HG03469 (cell line): ENCODE measurements at regions not wholly inside any gene's neighbourhood (a gene's known extent, or its start where the extent isn't known, plus 50 kb on each side); places are given as distances from the start of the nearest gene placed in this dataset.

Experiments
- ATAC-seq: cut with Tn5 transposase; IDR thresholded peaks from one replicate; pipeline ENCODE4 v1.9.1; 2021; ENCODE audit warnings: mild to moderate bottlenecking, moderate library complexity, moderate number of reproducible peaks; ENCODE audit not compliant: unreplicated experiment

DNA sequence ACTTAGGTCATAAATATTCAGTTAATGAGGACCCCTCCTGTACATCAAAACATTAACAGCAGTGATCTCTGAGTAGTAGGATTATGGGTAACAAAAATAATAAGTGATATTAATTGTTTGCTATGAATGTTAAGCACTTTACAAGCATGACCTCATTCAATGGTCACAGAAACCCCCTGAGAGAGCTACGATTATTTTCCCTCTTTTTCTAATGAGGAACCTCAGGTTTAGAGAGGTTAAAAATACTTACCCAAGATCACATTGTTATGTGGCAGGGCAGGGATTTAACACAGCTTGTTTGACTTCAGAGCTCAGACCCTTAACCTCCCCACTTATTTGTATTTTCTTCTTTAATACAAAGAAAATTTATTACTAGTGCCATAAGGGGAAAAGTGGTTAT is 228.2 kb downstream of the TBL1XR1 start:
- no peak for ATAC-seq

GRCh38 chr3:176968631-176969030 is 228.7 kb downstream of the TBL1XR1 start:
- no peak for ATAC-seq

DNA sequence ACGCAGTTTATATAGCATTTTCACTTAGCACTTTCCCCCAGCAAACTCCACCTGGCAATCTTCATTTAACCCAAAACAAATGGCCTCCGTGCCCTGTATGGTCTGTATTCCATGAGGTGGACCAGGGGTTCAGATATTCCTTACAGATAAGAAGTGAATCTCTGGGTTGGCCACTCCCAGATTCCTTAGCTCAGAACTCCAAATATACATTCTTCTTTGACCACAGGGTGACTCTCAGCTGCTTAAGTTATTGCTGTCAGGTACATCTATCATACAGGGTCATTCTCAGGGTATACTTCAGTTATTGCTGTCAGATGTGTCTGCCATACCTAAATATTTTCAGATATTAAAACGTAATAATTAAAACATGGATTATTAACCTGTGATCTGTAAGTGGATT is 229.8 kb downstream of the TBL1XR1 start:
- ATAC-seq, result no peak

- ATAC-seq, result no peak
Observed at GRCh38 chr3:176964661-176965060, 232.6 kb downstream of the TBL1XR1 start.

DNA sequence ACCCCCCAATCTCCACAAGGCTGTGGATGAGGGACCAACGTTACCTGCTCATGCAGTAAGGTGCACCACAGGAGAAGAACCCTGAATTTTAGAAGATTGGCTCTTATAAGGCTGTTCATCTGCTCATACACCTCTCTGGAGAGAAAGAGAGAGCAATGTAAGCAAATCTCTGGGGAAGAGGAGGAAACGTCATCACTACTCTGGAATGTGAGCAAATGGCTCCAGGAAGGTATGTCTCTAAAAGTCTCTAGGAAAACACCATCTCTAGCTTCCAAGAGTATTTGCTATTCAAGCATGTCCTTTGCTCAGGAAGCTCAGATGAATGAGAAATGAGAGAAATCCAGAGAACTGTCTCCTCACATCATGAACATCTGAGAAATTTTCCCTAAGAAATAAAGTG is 235.4 kb downstream of the TBL1XR1 start:
- ATAC-seq, result no peak

GRCh38 chr3:176959867-176960266 is 237.4 kb downstream of the TBL1XR1 start:
- ATAC-seq, result no peak

DNA sequence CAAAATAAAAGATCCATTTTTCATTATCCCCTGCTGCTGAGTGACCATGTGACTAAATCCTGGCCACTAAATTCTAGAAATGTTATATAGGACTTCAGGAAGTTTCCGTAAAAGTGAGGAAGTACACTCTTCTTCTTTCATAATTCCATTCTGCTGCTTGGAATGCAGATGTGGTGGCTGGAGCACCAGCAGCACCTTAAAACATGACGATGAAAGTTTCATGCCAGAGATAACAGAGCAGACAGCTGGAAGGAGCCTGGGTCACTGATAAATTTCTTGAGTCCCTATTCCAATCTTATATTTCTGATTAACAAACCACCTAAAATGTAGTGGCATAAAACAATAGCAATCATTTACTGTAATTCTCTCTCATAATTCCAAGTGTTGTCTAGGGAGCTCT is 238.7 kb downstream of the TBL1XR1 start:
- no peak for ATAC-seq

- ATAC-seq, result no peak
Observed at GRCh38 chr3:176954517-176954916, 242.8 kb downstream of the TBL1XR1 start.

DNA sequence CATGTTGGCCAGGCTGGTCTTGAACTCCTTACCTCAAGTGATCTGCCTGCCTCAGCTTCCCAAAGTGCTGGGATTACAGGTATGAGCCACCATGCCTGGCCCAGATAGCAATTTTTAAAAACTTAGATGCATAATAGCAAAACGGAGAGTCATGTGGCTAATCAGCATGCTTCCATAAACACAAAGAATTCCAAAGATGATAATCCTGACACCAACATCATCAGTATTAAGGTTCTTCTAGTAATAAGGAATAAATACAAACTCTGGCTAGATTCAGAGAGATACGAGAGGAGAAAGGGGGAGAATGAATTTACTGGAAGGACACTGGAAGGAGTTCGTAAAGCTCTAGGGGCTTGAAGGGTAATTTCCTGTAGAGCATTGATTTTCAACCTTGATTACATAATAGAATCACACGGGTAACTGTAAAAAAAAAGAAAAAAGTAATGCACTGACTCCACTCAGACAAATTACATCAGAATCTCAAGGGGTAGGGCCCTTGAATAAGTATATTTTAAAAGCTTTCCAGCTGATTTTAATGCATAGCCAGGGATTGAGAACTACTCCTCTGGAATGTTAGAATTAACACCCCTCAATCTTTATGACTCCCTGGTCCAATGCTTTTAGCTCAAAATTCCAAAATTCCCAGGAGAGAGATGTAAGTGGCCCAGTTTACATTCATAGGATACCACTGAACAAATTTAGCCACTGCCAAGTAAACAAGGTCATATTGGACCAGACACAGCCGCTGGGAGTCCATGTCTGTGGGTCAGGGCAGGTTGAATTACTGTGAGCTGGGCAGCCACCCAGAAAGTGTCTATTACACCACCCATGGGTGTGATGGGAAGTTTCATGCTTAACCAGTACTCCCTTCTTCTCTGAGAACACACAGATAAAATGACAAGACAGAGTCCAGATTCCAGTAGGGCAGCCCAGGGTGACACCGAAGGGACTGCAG is 243.9 kb downstream of the TBL1XR1 start:
- ATAC-seq, result no peak

DNA sequence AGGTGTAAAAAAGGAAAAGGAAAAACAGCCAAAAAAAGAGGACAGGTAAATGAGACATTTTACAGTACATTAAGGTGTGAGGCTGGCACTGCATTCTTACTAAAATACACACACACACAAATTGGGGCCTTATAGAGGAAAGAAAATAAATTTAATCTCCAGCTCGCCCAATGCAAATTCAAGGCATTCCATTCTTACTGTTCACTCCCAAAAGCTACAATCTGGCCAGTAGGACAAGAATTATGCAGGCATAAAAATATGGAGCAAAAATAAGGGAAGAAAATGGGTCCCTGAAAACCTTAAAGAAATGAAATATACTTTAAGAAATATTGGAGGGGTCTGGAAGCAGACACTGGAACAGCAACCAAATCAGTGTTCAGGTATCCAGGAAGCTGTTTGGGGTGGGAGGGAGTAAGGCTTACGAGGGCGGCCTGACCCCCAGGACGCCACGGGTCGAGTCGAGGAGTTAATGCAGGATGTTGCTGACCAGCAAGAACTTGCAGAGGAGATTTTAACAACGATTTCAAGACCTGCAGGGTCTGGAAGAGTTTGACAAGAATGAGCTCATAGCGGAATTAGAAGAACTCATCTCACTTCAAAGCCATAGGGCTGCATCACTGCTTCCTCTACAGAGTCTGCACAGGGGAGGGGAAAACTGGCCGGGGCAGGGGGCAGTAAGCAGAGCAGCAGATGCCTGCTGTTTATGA is 245.5 kb downstream of the TBL1XR1 start:
- ATAC-seq, result no peak

DNA sequence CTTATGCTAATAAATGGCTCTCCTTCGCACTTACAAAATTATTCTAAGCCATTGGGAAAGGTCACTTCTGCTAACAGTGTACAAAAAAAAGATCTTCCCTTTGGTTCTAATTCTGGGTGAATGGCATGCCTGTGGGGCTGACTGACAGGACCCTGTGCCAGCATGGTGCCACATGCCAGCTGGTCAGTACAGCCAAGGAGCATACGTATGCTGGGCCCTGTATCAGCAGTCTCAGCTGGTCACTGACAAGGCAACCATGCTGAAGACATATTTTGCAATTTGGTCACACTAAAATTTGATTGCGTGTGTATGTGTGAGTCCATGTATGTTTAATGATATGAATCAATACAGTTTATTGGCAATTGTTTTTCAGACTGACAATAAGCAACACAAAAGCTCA is 246.1 kb downstream of the TBL1XR1 start:
- ATAC-seq, result no peak

- no peak for ATAC-seq
Observed at GRCh38 chr3:176950743-176951142, 246.5 kb downstream of the TBL1XR1 start.

DNA sequence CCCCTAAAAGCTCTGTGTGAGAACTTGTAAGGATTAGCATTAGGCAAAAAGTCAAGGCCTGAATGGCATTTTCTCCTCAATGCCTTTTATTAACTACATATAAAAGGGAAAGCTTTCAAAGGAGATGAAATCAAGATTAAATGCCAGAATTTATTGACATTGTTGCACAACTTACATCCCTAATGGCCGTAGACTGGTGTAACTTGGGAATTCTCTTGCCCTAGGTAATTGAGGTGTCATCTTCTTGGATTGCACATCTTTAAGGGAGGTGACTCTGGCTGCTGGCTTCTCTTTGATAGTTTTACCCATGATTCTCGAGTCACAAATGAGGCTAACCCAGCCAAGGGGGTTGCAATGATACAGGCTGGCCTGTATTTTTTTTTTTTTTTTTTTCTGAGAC is 249.1 kb downstream of the TBL1XR1 start:
- no peak for ATAC-seq

- ATAC-seq, result no peak
Observed at GRCh38 chr3:176946202-176946601, 251.1 kb downstream of the TBL1XR1 start.

DNA sequence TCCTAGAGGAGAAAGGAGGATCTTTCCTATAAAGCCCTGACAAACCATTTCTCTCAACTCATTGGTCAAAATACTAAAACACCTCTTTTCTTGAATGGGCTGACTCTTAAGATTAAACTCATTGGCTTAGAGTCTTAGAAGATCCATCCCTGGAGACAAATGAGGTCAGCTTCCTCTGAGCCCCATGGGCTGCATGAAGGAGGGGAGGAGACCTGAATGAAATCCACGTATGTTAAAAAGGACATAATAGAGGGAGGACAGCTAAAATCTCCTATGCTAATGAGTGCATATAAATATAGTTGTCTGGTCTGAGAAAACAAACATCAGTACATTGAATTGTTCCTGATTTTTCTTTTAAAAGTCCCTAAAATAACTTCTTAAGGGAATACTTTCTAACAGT is 255.0 kb downstream of the TBL1XR1 start:
- ATAC-seq, result no peak

- ATAC-seq, result no peak
Observed at GRCh38 chr3:176941689-176942088, 255.6 kb downstream of the TBL1XR1 start.

DNA sequence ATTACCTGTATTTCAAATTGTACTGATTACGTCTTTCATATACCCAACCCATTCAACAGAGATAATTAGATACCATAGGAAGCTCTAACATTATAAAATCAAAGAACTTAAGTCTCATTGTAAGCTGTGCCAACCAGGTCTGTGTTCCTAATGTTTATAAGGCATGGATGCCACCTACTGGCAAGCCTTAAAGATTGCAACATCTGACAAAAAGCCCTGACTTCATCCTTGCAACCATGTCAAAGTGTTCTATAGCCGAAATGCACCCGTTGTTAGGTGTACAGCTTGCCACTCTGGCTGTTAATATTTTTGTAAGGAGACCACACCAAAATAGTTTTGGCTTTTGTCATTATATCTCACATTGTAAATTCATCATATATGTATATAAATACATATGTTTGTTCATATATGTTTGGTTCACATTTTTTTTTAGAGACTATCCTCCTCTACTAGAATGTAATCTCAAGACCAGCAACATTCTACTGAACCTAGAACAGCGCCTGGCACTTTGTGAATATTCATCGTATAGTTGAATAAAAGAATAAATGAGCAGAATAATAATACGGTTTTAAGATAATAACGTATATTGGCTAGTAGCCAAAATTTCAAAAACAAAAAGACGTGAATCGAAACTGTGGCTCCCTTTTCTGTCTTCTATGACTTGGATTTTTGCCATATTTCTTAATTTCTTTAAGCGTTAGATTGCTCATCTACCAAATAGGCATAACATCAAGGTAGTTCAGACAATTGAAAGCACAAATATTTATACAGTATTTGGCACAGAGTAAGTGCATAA is 258.1 kb downstream of the TBL1XR1 start:
- ATAC-seq, result peak; percentile 98

DNA sequence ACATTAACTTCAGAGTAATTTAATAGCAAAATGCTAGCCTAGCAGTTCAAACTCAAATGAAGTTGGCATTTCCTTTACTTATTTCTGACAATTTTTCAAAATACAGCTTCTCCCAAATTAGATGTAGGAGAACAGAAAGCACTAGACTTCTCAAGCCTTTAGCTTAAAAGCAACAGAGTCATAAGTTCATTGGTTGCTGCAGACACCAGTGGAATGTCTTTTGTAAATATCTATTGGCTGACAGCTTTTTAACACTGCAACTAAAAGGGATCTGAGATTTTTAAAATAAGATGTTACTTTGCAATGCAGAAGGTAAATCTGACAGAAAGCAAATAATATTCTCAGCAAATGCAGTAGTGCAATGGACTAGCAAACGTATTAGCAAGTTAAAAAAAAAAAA is 259.3 kb downstream of the TBL1XR1 start:
- no peak for ATAC-seq

GRCh38 chr3:176937541-176937940 is 259.7 kb downstream of the TBL1XR1 start:
- ATAC-seq, result no peak

DNA sequence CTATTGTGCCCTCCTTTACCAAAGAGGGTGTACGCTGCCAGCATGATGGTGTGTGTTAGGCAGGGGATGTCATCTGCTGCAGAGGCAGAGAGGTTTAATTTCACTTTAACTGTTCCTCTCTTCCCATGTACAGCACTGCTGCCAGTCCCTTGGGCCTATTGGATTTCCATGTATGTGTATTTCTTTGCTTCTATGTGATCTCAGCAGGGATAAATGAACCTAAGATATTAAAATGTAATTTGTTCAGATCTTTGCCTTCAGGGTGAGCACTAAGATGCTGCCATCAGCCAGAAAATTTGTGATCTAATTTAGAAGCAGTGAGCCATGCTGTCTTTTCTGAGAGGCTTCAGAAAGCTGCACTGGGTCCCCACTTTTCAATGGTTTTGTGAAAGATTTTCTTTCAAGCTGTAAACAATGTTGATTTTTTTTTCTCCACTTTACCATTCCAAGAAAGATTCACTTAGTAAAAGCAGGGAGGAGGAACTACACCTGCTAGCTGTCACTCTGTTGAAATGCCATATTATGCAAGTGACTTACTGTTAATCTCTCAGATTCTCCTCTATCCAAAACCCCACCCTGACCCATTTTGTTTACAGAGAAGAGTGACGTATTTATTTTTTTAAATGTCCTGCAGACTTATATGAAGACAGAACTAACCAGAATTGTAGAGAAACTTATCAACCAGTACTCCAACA is 261.9 kb downstream of the TBL1XR1 start:
- ATAC-seq, result no peak

- no peak for ATAC-seq
Observed at GRCh38 chr3:176934698-176935097, 262.6 kb downstream of the TBL1XR1 start.
